Stimulated activated memory B cell treated with anti-CD40 and anti-IgM and Interleukin-4, amounts not matched to agents 10 μg/mL and 1 μg/mL and 100 μg/mL, for 72 hours (primary cell): ENCODE measurements at regions not wholly inside any gene's neighbourhood (a gene's known extent, or its start where the extent isn't known, plus 50 kb on each side); places are given as distances from the start of the nearest gene placed in this dataset.

Experiments
- ATAC-seq: fragments of 150-1000 bp; cut with Tn5 transposase; 2 replicates; pipeline ENCODE4 v1.10.0; 2021
- H3K27ac Mint-ChIP-seq: one replicate; pipeline ENCODE4 v1.8.0; 2022; ENCODE audit warnings: mild to moderate bottlenecking, mixed read lengths
- H3K27me3 Mint-ChIP-seq: one replicate; pipeline ENCODE4 v1.8.0; 2022; ENCODE audit warnings: mixed read lengths
- H3K36me3 Mint-ChIP-seq: one replicate; pipeline ENCODE4 v1.8.0; 2022; ENCODE audit warnings: mixed read lengths
- H3K4me1 Mint-ChIP-seq: one replicate; pipeline ENCODE4 v1.8.0; 2022; ENCODE audit warnings: mixed read lengths
- H3K4me3 Mint-ChIP-seq: one replicate; pipeline ENCODE4 v1.8.0; 2022; ENCODE audit warnings: mild to moderate bottlenecking, moderate library complexity, mixed read lengths
- H3K9me3 Mint-ChIP-seq: one replicate; pipeline ENCODE4 v1.8.0; 2022; ENCODE audit warnings: mixed read lengths

DNA sequence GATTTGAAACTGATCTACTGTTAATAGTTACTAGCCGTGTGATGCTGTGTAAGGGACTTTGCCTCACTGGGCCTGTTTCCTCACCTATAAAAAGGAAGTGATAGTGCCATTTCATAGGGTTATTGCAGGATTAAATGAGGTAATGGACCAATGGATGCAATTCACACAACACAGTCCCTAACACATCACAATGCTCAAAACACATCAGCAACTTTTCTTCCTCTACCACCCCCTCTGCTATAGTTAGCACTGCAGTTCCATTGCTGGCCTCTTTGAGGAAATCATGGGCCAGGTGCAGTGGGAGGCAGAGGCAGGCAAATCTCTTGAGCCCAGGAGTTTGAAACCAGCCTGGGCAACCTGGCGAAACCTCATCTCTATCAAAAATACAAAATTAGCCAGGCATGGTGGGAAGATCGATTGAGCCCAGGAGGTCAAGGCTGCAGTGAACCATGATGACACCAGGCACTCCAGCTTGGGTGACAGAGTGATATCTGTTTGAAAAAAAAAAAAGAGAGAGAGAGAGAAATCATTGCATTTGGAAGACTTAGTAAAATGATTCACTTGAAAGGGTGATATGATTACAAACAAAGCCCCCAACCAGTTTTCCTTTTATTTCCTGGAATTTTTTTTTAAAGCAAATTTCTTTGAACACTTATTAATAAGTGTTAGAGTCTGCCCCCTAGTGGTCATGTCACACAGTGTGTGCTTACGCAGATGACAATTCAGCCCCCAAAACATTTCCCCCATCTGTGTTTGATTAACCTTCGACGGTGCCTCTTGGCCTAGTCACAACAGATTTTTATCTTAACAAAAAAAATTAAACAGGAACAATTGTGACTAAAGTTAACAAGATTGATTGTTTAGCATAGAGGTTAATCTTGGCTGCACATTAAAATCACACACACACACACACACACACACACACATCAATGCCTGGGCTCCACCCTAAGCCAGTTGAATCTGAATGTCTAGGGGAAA, 88.6 kb upstream of the BCL11A start:
- no peak overlapping the region for H3K4me3 Mint-ChIP-seq
- H3K27ac Mint-ChIP-seq = no peak overlapping the region
- no peaks in the 10 kb centered on the region for H3K9me3 Mint-ChIP-seq
- peak; percentile 64 for ATAC-seq
- no peaks in the 10 kb centered on the region for H3K27me3 Mint-ChIP-seq
- H3K36me3 Mint-ChIP-seq = no peaks in the 10 kb centered on the region
- H3K4me1 Mint-ChIP-seq = peaks cover 24% of the 10 kb centered on the region

DNA sequence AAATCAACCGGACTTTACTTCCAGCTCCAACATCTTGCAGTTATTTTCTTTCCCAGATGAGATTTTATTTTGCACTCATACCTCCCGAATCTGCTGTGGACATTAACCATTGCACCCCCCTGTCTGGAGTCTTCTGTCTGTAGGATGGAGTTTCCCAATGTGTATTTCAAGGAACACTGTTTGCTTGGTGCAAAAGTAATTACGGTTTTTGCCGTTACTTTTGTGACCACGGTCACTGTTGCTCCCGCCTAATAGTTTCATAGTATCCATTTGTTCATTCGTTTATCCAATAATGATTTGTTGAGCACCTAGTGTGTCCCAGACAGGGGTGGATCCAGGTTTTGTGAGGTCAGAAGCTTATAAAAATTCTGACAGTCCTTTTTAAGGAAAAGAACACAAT, 90.3 kb upstream of the BCL11A start:
- H3K4me3 Mint-ChIP-seq = no peak overlapping the region
- no peaks in the 10 kb centered on the region for H3K9me3 Mint-ChIP-seq
- H3K4me1 Mint-ChIP-seq = peaks cover 24% of the 10 kb centered on the region
- no peaks in the 10 kb centered on the region for H3K36me3 Mint-ChIP-seq
- H3K27me3 Mint-ChIP-seq = no peaks in the 10 kb centered on the region
- no peak overlapping the region for H3K27ac Mint-ChIP-seq
- ATAC-seq = no peak

DNA sequence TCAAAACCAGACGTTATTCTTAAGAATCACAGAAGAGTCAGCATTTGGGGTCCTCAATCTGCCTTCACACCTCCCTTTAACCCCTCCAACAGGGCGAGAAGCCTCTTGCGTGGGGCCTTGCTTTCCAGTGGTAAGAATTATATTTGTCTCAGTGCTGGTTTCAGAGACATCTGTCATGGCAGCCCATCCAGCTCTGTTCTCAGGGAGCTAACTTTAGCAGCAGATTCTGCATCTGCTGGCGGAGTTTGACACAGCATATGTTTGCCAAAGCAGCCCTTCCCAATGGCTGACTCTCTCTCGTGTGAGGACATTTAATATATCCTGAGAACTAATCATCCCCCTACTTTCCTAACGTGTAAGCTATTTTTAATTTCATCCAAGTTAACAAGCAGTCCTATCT, 91.5 kb upstream of the BCL11A start:
- Mint-ChIP-seq H3K9me3 (no peaks in the 10 kb centered on the region), H3K36me3 (no peaks in the 10 kb centered on the region), H3K4me1 (peaks cover 24% of the 10 kb centered on the region), H3K27ac (peak overlapping the region; percentile 35), H3K27me3 (no peaks in the 10 kb centered on the region), H3K4me3 (no peak overlapping the region)
- ATAC-seq = no peak

DNA sequence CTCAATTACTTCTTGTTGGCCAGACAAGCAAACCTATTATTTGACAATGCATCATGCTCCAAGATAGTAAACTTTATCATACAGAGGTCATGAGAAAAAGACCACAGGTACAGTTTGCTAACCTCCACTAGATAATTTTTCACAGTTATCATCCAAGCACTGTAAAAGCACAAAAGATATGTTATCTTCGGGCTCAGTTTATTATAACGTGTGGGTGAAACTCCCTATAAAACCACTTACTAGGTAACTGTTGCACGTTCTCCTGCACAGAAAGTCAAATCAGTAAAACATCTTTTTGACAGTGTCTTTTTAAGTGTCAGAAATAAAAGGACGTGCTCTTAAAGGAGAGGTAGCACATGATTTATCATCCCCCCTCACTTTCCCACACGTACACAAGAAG, 94.7 kb upstream of the BCL11A start:
- Mint-ChIP-seq H3K36me3 (no peaks in the 10 kb centered on the region), H3K4me3 (no peak overlapping the region), H3K27ac (no peak overlapping the region), H3K27me3 (no peaks in the 10 kb centered on the region), H3K4me1 (peaks cover 24% of the 10 kb centered on the region), H3K9me3 (no peaks in the 10 kb centered on the region)
- ATAC-seq = no peak

DNA sequence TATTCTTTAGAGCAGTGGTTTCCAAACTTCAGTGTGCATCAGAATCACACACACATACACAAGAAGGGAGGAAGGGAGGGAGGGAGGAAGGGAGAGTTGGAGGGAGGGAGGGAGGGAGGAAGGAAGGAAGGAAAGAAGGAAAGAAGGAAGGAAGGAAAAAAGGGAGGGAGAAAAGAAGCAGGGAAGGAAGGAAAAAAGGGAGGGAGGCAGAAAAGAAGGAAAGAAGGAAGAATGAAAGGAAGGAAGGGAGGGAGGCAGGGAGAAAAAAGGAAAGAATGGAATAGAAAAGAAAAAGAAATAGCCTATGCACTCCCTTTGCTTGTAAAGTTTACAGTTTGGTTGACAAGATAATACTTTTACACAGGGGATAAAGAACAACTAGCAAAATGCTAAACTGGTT, 96.3 kb upstream of the BCL11A start:
- no peaks in the 10 kb centered on the region for H3K27me3 Mint-ChIP-seq
- H3K36me3 Mint-ChIP-seq = no peaks in the 10 kb centered on the region
- H3K27ac Mint-ChIP-seq = no peak overlapping the region
- H3K9me3 Mint-ChIP-seq = no peaks in the 10 kb centered on the region
- H3K4me1 Mint-ChIP-seq = peaks cover 16% of the 10 kb centered on the region
- H3K4me3 Mint-ChIP-seq = no peak overlapping the region
- no peak for ATAC-seq

DNA sequence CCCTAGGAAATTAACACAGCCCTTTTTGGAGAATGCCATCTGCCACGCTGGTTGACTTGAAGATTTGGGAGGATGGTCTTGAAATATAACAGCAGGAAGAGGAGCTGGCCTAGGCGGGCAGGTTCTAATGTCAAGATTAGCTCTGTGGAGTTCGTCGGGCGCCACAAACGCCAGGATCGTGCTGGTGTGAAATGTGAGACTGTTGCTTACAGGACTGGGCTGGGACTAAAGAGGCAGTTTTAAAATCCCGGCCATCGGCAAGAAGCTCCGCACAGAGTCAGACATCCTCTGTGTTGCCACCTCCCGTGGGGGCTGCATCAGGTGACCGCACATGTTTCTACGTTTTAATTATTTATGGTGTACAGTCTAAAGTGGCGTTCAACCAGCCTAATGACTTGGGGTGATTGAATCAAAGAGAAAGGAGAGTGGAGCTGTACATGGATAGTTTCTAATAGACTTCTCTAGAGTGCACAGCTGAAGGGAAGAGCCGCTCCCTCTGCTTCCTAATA, 99.4 kb upstream of the BCL11A start:
- Mint-ChIP-seq H3K36me3 (no peaks in the 10 kb centered on the region), H3K27ac (no peak overlapping the region)

DNA sequence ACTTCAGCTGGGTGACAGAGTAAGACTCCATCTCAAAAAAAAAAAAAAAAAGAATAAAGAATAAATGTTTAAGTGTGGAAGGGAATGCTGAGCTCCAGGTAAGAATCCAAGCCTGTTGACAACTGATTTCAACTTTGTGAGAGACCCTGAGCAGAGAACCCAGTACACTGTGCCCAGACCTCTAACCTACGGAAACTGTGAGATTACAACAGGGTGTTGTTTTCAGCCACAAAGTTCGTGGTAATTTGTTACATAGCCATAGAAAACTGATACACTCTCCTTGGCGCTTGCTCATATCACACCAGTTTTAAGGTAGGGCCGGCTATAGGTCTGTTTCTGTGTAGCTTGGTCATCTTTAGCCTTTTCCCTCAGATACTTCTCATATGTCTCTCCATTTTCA, 98.4 kb upstream of the PAPOLG start:
- H3K4me3 Mint-ChIP-seq = no peak overlapping the region
- ATAC-seq = no peak
- no peaks in the 10 kb centered on the region for H3K27me3 Mint-ChIP-seq
- peak overlapping the region; percentile 31 for H3K27ac Mint-ChIP-seq
- peaks cover 41% of the 10 kb centered on the region for H3K4me1 Mint-ChIP-seq
- no peaks in the 10 kb centered on the region for H3K36me3 Mint-ChIP-seq
- H3K9me3 Mint-ChIP-seq = peaks cover 3% of the 10 kb centered on the region

More for the DNA sequence above, 99.4 kb upstream of the BCL11A start:
- Mint-ChIP-seq H3K27me3 (no peaks in the 10 kb centered on the region), H3K9me3 (no peaks in the 10 kb centered on the region), H3K4me1 (peaks cover 6% of the 10 kb centered on the region), H3K4me3 (no peak overlapping the region)
- ATAC-seq = no peak

DNA sequence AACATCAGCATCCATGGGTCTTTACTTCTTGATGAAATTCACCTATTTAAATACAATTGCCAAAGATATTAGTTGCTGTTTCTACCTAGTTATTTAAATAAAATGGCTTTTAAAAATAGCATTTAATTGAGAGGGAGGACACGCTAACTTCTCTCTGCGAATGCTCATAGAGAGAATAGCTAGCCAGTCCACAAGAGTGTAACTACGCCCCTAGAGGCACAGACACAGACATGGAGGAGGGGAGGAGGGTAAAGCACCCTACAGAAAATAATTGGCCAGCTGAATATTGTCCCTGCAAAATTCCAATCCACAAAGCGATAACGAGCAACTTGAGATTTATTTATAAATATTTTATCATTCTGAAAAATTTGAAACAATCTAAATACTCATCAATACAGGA, 97.0 kb upstream of the PAPOLG start:
- Mint-ChIP-seq H3K9me3 (peaks cover 3% of the 10 kb centered on the region), H3K4me1 (peaks cover 51% of the 10 kb centered on the region), H3K27me3 (no peaks in the 10 kb centered on the region), H3K27ac (peak overlapping the region; percentile 31), H3K4me3 (no peak overlapping the region), H3K36me3 (peaks cover under 1% of the 10 kb centered on the region)
- no peak for ATAC-seq

DNA sequence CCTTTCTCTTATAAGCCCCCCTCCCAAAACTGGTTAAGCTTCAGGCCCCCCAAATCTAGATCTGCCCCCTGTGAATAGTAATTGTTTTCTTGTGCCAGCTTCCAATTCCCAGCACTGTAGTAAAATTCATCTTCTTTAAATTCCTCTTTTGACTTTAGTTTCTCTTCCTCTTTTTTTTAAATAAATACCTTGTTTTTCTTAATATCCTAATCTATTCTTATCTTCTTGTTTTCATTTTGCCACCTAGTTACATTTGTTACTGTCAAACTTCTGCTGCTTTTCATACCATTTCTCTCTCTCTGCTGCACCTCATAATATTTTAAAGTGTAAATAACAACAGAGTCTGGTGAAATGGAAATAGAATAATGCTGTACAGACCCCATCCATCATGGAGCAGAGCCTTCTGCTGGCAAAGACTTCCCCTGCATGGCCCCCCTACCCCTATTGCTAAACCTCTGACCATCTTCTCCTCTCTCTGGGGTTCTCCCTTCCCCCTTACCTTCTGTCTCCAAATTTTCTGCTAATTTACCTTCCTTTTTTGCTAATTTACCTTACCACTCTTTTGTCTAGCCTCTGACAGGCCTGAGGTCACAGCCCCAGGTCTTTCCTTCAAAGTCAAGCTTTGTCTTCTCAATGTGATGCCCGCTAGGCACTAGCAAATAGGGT, 94.9 kb upstream of the PAPOLG start:
- Mint-ChIP-seq H3K27me3 (no peaks in the 10 kb centered on the region), H3K4me3 (peak overlapping the region; percentile 36), H3K9me3 (peaks cover 8% of the 10 kb centered on the region), H3K4me1 (peaks cover 58% of the 10 kb centered on the region), H3K36me3 (peaks cover 7% of the 10 kb centered on the region), H3K27ac (peak overlapping the region; percentile 68)
- peak; percentile 48 for ATAC-seq

DNA sequence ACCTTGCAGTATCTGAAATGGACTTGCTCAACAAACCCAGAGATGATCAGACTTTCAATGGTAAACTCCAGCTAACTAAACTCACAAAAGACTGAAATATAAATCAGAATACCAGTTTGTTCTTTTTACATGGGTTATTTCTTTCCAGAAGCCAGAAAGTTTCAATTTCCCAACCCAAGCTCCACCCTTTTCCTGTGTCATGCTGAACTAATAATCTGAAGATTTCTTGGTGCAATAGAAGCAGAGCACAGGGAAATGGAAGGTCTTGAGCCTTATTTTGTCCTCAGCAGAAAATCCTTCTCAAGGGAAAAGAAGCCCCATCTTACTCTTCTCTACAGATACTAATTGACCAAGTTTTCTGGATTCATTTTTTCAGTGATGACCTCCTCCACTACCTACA, 93.3 kb upstream of the PAPOLG start:
- H3K27me3 Mint-ChIP-seq = no peaks in the 10 kb centered on the region
- no peak for ATAC-seq
- H3K27ac Mint-ChIP-seq = peak overlapping the region; percentile 68
- H3K4me1 Mint-ChIP-seq = peaks cover 58% of the 10 kb centered on the region
- H3K9me3 Mint-ChIP-seq = peaks cover 8% of the 10 kb centered on the region
- H3K4me3 Mint-ChIP-seq = no peak overlapping the region
- peaks cover 7% of the 10 kb centered on the region for H3K36me3 Mint-ChIP-seq

DNA sequence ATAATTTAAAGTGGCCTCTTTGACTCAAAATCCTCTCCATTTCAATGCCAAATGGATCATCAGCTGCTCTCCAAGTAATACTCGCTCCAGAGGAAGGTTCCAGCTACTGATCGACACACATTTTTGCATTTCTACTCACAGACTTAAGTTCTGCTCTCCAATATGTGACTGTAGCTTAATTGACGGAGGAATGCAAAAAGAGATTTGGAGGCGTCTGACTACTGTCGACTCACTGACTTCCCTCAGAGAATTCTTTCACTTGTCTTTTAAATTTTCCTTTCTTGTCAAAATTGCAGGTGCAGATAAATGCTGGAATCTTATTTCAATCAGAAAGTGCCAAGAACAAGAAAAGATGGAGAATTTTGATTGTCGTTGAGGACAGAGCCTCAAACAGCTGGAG, 84.1 kb upstream of the PAPOLG start:
- no peak overlapping the region for H3K4me3 Mint-ChIP-seq
- peaks cover 5% of the 10 kb centered on the region for H3K4me1 Mint-ChIP-seq
- ATAC-seq = no peak
- no peaks in the 10 kb centered on the region for H3K36me3 Mint-ChIP-seq
- no peaks in the 10 kb centered on the region for H3K9me3 Mint-ChIP-seq
- H3K27ac Mint-ChIP-seq = no peak overlapping the region
- no peaks in the 10 kb centered on the region for H3K27me3 Mint-ChIP-seq

DNA sequence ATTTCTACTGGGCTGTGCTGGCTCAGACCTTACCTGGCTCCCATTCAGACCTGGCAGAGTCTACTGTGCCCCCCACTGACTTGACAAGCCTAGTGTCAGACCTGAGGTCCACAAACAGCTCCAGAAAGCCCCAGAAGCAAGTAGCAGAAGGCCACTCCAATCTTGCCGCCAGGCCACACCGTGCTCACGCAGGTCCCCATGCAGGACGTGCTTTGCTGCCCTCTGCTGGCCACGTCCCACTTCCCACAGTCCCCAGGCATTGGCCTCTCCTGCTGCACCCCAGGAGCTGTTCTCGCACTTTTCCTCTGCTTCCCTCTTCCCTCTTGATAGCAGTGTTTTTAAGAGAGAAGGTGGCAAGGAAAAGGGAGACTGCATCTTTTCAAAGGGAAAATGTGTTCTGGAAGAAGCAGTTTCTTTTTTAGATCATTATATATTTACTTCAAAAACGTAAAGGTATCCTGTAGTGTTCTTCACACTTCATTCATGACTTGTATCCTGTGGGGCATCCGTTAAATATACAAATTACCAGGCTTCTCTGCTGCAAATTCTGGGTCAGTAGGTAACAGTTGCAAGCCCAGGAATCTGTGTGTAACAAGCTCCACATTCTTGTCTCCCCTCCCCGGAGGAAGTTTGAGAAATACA, 81.4 kb upstream of the PAPOLG start:
- Mint-ChIP-seq H3K4me3 (no peak overlapping the region), H3K9me3 (no peaks in the 10 kb centered on the region), H3K36me3 (no peaks in the 10 kb centered on the region), H3K27ac (no peak overlapping the region), H3K4me1 (peaks cover 5% of the 10 kb centered on the region), H3K27me3 (peaks cover 8% of the 10 kb centered on the region)
- ATAC-seq = peak; percentile 96

DNA sequence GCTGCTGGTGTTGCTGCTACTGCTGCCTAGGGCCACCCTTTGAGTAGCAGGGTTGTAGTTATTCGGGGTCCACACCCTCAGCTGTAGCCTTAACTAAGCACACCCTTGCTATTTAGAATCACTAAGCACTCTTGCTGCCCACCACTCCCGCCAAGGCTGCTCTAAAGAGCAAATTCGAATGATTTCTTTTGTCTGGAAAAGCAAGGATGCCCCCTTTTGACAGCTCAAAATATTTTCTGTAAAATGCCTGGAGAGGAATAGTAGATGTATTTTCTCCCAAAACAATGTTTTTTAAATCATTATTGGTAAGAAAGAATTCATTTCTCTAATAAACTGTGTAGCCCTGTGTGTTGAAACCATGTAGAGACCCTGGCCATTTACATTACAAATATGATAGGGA, 80.8 kb upstream of the PAPOLG start:
- H3K36me3 Mint-ChIP-seq = no peaks in the 10 kb centered on the region
- ATAC-seq = no peak
- peaks cover 5% of the 10 kb centered on the region for H3K4me1 Mint-ChIP-seq
- H3K27ac Mint-ChIP-seq = no peak overlapping the region
- no peaks in the 10 kb centered on the region for H3K9me3 Mint-ChIP-seq
- no peak overlapping the region for H3K4me3 Mint-ChIP-seq
- H3K27me3 Mint-ChIP-seq = peaks cover 15% of the 10 kb centered on the region

DNA sequence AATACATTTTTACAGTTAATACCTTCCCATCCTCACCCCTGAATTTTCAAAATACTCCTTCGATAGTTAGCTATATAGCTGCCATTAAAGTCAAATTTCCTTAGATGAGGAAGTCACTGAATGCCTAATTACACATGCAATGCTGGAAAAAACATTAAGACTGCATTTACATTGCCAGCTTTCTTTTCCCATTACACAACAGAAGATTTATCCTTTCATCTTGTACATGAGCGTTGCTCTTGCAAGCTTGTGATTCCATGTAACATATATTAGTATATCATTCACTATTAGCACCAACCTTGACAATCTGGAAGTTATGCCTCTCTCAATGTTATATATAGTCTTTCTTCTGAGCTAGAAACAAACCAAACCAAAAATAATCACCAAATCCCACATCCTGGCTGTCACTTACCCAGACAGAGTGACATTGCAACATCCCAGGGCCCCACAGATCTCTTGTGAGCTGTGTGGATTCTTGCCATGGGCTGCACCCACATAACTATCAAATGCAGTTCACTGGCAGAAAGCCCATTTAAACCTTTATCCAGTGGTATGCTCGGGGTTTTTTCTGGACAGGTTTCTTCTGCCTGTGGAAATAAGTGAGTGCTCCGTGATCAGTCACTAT, 79.2 kb upstream of the PAPOLG start:
- H3K27ac Mint-ChIP-seq = no peak overlapping the region
- H3K4me1 Mint-ChIP-seq = peaks cover 5% of the 10 kb centered on the region
- no peaks in the 10 kb centered on the region for H3K36me3 Mint-ChIP-seq
- no peak for ATAC-seq
- peaks cover 19% of the 10 kb centered on the region for H3K27me3 Mint-ChIP-seq
- H3K9me3 Mint-ChIP-seq = no peaks in the 10 kb centered on the region
- H3K4me3 Mint-ChIP-seq = no peak overlapping the region

DNA sequence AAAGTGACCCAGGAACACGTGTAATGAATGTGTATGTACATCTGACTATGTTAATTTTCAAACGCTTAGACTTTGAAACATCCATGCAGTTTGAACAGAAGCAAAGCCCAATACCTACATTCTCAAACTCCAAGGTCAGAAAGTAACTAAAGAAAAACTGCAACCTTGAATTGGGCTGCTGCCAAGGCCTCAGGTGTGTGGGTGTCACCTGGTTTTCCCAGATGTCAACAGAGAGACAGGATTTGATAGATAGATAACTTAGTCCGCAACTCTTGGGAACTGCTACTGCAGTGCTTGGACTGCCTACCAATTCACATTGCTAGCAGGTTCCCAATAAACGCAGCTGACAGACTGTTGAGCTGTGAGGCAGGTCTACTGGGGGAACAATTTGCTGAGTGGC, 78.7 kb upstream of the PAPOLG start:
- no peaks in the 10 kb centered on the region for H3K36me3 Mint-ChIP-seq
- H3K27me3 Mint-ChIP-seq = peaks cover 19% of the 10 kb centered on the region
- H3K4me1 Mint-ChIP-seq = peaks cover 5% of the 10 kb centered on the region
- no peaks in the 10 kb centered on the region for H3K9me3 Mint-ChIP-seq
- H3K27ac Mint-ChIP-seq = no peak overlapping the region
- no peak for ATAC-seq
- H3K4me3 Mint-ChIP-seq = no peak overlapping the region
